HG02840 (cell line): ENCODE measurements at regions not wholly inside any gene's neighbourhood (a gene's known extent, or its start where the extent isn't known, plus 50 kb on each side); places are given as distances from the start of the nearest gene placed in this dataset.

Source experiments
- ATAC-seq: cut with Tn5 transposase; IDR thresholded peaks from one replicate; pipeline ENCODE4 v1.9.1; 2021; ENCODE audit warnings: mild to moderate bottlenecking, moderate library complexity, moderate number of reproducible peaks; ENCODE audit not compliant: unreplicated experiment, low FRiP score

DNA sequence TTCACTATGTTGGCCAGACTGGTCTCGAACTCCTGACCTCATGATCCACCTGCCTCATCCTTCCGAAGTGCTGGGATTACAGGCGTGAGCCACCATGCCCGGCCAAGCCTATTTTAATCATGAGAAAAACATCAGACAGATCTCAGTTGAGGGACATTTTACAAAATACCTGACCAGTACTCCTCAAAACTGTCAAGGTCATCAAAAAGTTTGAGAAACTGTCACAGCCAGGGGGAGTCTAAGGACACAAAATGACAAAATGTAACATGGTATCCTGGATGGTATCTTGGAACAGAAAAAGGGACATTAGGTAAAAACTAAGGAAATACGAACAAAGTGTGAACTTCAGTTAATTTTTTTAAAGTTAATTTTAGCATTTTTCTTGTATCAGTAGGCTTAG is 219.8 kb upstream of the PPP1R3A start:
- no peak for ATAC-seq

- no peak for ATAC-seq
Measured at GRCh38 chr7:114133717-114134116, 214.9 kb upstream of the PPP1R3A start.

DNA sequence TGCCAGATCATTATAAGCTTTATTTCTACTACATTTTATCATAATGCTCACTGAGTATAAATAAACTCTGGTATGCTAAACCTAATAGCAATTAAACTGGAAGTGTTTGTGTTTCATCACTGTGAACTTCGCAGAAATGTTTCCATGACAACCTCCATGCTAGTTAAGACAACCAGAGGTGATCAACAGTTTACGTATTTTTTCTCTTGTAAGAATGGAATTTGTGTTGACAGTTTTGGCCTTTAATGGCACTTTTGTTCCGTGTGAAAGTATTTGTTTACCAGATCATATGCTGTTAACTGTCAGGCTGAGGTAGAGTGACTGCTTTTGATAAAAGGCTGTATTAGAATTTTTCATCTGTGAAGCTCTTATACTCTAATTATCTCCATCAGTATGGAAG is 212.1 kb upstream of the PPP1R3A start:
- ATAC-seq: no peak

DNA sequence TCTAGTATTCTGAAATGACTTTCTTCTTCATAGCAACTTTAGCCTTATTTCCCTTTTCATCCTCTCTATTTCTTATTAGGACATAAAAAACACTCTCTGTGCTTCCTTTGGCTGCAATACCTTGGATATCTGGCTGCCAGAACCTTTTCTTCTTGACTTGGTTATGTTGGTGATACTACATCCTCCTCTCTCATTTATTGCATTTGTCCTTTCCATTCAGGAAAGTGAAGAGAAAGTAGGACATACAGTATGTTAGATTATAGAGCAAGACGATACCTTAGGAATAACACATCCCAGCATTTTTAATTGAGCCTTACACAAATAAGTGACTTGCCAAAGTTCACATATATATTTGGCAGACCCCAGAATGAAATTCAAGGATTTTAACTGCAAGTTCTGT is 210.1 kb upstream of the PPP1R3A start:
- ATAC-seq: no peak

- no peak for ATAC-seq
Measured at GRCh38 chr7:114126095-114126494, 207.3 kb upstream of the PPP1R3A start.

DNA sequence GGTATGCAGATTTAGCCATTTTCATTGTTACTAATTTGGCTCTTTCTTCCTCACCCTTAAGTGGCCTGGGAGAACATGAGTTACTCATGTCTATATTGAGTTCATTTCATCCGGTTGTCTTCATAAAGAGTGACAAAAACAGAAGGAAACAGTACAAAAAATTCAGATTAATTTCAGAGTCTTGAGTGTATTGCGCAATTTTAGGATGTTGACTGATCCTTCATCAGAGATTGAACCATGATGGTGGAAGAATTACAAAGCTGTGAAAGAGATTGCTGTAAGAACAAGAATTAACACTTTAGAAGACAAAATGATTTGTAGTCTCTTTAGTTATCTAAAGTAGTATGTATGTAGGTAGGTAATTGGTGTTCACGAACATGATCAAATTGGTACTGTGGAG is 194.0 kb upstream of the PPP1R3A start:
- no peak for ATAC-seq

DNA sequence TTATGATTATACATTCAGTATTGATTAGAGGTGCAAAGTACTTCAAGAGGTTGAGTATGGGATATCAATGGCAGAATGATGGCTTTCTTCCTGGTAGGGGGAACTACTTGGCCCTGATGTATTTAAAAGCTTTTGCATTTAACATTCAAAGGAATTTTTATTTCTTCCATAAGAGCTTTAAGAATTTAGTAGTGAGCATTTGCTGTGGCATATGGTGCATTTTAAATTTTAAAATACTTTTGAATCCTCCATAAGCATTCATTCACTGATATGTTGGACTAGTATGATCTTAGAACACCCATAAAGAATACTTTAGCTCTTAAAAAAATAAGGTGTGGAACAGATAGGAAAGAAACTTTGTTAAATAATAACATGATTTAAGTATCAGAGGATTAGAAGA is 191.9 kb upstream of the PPP1R3A start:
- ATAC-seq: no peak

GRCh38 chr7:114109721-114110120 is 190.9 kb upstream of the PPP1R3A start:
- ATAC-seq: no peak

- no peak for ATAC-seq
Measured at GRCh38 chr7:114109304-114109703, 190.5 kb upstream of the PPP1R3A start.

GRCh38 chr7:114108510-114108909 is 189.7 kb upstream of the PPP1R3A start:
- ATAC-seq: no peak

DNA sequence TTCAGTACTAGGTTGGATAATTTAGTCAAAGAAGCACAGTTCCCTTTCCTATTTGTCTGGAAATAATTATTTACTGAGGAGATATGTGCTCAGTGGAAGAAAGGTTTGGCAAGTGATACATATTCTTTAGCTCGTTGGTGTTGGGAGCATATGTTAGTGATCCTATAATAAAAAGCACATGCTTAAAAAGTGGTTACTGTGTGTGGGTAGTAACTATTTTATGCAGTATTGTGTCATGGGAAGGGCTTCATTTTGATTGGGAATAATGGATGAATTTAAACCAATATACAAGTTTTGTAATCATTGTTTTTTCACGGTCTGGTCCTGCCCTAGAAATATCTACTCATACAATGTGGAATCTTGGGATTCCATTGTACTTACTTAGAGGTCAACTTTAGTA is 188.7 kb upstream of the PPP1R3A start:
- ATAC-seq: no peak

GRCh38 chr7:114104035-114104434 is 185.2 kb upstream of the PPP1R3A start:
- ATAC-seq: no peak

DNA sequence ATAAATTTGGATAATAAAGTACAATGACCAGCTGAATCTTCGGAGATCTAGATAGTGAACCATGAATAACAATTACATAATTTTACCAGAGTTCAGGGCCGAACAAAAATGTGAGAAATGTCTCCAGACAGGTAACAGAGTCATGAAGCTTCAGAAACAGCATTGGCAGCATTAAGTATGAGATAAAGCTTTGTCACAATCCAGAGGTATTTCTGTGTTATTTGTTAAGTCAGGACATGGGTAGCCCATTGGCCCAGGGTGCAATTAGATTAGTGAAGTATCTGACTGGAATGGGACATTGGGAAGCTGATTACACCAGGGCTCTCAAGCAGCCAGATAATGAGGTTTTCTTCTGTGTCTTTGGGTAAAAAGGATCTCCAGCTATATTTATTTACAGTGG is 184.2 kb upstream of the PPP1R3A start:
- ATAC-seq: no peak

DNA sequence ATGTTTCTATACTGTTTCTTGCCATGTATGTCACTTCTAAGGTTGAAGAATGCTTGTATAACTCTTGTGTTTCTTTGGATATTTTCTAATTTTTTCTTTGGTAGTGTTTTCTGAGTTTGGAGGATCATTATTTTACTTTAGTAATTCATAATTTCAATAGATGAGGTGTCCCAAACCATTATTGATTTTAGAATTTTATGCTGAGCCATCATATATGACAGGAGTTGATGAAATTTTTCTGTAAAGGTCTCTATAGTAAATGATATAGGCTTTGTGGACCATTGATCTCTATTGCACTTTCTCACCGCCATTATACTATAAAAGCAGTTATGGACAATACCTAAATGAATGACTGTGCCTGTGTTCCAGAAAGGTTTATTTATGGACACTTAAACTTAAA is 183.3 kb upstream of the PPP1R3A start:
- ATAC-seq: no peak

DNA sequence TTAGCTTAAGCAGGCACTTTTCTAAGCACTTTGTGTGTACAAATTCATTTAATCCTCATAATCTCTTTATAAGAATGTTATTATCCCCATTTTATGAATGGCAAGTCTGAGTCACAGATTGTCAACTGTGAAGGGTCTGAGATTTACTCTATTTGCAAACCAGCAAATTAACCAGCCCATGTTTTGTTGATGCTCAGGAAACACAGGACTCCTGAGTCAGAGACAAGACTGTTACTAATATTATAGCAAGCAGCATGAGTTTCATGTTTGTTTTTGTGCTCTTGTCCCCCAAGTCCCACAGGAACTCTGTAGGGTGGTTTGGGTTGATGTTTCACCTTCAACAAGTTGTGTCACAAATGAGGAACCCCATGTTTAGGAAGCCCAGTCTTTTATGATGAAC is 182.0 kb upstream of the PPP1R3A start:
- no peak for ATAC-seq

DNA sequence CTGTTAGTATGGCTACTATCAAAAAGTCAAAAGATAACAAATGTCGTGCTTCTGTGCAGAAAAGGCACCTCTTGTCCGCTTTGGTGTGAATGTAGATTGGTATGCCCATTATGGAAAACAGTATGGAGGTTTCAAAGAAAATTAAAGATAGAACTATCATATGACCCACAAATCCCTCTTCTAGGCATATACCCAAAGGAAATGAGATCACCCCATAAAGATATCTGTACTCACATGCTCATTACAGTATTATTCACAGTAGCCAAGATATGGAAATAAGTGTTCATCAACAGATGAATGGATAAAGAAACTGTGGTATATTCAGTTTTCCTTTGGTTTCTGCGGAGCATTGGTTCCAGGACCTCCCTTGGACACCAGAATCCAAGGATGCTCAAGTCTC is 180.5 kb upstream of the PPP1R3A start:
- ATAC-seq: no peak

DNA sequence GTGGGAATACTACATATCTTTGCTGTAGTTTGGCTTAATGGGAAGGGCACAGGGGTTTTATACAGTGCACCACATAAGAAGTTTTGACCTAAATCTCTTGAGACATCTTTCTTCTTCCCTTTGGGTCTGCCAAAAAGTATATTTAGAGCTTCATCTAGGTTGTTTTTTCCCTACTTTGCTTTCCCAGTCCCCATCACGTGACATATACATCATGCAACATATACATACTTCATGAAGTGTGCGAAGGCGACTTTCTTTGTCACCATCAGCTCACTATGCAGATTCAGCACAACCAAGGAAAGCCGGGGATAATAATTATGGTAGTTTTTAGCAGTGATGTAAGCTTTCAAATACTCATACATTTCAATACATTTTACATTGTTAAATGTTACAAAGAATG is 177.1 kb upstream of the PPP1R3A start:
- no peak for ATAC-seq

GRCh38 chr7:114088470-114088940 is 169.7 kb upstream of the PPP1R3A start:
- no peak for ATAC-seq

GRCh38 chr7:114087653-114088469 is 169.1 kb upstream of the PPP1R3A start:
- ATAC-seq: no peak

- no peak for ATAC-seq
Measured at GRCh38 chr7:114086914-114087652, 168.3 kb upstream of the PPP1R3A start.

GRCh38 chr7:114086537-114086913 is 167.7 kb upstream of the PPP1R3A start:
- ATAC-seq: no peak
